GM19328 (cell line): ENCODE measurements at regions not wholly inside any gene's neighbourhood (a gene's known extent, or its start where the extent isn't known, plus 50 kb on each side); places are given as distances from the start of the nearest gene placed in this dataset.

ENCODE experiments used
- ATAC-seq: cut with Tn5 transposase; IDR thresholded peaks from one replicate; pipeline ENCODE4 v1.9.1; 2021; ENCODE audit warnings: mild to moderate bottlenecking, moderate library complexity; ENCODE audit not compliant: unreplicated experiment

DNA sequence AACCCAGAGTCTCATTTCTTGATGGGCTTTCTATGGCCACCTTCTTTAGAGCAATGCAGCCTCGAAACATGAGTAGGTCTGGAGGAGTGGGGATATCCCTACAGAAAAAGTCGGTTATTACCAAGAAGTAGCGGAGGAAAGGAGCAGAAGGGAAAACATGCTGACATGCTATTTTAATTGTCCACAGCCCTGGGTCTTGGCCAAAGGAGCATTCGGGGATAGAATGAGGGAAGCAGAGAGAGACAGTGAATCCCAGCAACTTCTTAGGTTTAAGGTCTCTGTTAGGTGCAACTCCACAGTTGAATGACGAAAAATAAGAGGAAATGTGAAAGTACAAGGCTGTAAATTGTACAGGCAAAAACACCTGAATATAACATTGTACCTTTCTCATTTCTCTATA lies 506.7 kb upstream of the CDH18 start:
- no peak for ATAC-seq

DNA sequence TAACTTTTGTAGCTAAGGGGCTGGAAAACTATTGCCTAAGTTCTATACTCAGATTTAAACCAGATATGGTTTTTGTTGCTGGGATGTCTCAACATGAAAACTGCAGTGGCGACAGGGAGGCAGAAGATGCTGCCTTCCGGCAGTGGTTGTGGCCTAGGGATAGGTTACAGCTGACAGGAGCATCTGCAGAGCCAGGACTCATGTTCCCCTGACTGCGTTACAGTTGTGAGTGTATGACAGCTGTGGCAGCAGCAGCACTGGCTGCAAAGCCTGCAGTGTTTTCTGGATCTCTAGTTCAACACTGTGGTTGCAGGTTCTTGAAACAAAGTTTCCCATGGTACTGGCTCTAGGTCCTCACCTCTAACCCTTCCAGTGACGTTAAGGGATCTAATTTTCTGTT lies 498.8 kb upstream of the CDH18 start:
- no peak for ATAC-seq

DNA sequence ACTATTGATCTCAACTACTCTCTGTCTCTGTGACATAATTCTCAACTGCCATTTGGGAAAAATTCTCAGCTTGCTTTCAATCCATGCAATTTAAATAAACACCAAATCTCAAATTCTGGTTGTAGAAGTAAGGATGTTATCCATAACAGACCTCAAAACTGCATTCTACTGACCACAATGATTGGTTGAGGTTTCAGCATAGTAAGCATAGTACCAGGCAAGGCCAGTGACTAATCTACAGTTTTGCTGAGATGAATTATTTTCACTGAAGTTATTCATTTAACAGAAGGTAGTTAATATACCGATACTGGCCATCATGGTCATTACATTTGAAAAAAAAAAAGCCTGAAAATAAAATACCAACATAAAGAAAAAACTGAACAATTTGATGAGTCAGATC lies 488.0 kb upstream of the CDH18 start:
- no peak for ATAC-seq

DNA sequence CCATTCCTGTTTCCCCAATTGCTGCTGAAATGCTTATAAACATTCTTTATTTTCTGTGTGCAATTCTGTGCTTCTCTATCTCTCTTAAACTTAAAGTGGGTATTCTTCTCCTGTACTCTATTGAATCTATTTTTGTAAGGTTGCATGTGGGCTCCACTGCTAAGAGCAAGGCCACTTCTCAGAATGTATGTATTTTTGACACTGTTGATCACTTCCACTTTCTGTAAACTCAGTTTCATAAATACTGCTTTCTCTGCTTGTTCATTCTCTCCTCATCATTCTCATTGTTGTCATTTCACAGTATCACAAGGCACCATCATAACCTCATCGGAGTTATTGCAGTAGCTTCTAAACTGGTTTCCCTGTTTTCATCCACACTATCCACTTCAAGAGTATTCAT lies 483.0 kb upstream of the CDH18 start:
- ATAC-seq, result no peak

DNA sequence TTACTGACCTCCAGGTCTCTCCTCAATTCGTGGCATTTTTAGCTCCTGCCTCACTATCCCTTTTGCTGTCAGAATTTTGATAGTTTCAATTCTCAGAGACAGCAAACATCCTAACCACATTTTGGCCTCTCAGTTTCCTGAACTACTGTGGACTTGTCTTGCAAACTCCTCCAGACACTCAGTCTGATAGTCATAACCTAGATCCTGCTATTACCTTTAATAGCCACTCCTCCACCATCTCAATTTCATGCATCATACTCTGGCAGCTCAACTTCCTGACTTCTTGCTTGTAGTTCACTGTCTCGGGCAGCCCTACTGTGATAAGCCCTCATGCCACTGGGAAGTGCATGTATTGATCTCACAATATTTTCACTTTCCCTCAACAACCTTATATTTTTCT lies 481.8 kb upstream of the CDH18 start:
- no peak for ATAC-seq

DNA sequence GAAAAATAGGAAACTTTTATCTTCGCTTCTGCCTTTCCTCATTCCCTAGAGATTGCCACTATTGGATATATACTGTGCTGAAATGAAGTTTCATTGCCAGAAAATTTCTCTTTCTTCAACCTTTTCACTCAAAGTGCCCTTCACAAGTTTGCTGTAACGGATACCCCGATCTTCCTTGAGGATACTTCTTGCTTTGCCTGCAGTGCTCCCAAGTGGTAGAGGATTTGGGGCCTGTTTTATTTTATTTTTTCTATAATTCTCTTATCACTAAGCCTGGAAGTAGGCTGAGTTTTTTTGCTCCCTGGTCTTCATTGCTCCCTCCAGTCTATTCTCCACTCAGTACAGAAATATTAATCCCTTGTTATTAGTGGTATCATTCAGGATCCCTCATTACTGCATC lies 481.4 kb upstream of the CDH18 start:
- no peak for ATAC-seq

DNA sequence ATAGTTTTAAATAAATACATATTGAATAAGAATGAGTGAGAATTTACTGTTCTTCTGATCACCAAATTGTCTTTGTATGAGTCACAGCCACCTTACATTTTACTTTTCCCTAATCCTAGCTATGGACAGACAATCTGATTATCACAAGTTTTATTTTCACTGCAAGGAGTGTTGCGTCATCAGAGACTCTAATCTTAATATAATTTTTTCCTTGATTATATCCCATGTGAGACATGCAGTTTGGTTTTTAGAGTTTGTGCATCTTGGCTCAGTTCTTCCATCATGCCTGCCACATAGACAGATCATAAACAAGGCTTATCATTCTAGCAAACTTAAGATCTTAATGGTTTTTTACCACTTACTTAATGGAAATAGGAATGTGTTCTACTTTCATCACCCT lies 478.5 kb upstream of the CDH18 start:
- ATAC-seq, result no peak

DNA sequence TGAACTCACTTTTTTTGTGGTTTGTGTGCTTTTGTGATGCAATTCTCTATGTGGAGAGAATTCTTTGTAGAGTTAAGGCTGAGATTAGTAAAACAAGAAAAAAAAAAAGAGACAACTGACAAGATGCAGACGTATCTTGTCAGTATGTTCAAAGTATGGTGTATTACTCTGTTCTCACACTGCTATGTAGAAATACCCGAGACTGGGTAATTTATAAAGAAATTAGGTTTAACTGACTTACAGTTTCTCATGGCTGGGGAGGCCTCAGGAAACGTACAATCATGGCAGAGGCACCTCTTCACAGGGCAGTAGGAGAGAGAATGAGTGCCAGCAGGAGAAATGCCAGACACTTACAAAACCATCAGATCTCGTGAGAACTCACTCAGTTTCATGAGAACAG lies 475.2 kb upstream of the CDH18 start:
- ATAC-seq, result no peak

DNA sequence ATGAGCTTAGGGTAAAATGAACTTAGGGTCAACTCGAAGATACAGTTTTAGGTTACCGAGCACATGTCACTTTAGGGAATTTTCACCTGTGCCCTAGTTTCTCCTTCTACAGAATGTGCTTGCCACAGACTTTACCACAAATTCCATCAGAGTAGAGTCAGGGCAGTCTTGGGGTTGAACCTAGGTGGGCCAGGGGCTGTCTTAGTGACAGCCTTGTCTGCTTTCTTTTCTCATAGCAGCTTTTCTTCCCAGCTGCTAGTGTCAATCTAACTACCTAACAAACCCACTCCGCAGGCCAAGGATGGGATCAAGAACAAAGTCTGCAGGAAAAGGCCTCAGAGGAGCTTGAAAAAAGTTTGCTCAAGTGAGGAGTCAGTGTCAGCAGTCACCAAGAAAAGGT lies 458.1 kb upstream of the CDH18 start:
- ATAC-seq, result no peak

DNA sequence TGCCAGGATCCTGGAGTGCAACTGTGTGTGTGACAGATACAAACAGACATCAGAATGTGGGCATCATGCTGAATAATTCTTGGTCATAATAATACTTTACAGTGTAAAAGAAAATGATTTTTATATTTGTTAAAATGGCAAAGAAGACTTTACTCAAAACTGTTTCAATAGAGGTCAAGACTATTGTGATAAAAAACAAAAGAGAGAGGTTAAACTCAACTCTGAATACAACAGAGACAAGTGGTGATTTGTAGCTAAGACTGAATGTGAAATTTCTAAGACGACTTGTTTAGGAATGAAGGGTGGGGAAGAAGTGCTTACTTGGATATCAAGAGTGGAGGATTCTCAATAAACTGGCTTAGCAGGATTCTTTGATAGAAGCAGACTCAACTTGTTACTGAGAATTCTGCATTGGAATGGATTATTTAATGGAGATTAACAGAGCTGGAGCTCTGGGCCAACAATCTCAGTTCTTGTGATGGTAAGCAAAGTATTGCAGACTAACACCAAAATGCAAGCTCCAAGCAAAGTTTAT lies 457.4 kb upstream of the CDH18 start:
- no peak for ATAC-seq

DNA sequence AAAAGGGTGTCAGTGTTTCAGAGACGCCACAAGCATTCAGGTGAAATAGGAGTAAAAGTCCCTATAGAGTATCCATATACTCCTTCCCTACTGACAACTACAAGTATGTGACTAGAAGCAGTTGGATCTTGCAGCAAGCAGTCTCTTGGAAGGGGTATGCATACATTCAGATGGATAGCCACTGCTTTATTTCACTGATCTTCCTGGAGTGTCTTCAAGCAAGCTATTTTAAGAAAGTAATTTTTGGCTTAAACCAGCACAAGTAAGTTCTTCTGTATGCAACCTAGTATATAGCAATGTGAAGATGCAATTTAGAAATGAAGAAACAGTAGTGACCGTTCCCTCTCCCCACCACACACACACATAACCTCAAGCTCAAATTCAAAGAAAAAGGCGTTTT lies 446.8 kb upstream of the CDH18 start:
- no peak for ATAC-seq

DNA sequence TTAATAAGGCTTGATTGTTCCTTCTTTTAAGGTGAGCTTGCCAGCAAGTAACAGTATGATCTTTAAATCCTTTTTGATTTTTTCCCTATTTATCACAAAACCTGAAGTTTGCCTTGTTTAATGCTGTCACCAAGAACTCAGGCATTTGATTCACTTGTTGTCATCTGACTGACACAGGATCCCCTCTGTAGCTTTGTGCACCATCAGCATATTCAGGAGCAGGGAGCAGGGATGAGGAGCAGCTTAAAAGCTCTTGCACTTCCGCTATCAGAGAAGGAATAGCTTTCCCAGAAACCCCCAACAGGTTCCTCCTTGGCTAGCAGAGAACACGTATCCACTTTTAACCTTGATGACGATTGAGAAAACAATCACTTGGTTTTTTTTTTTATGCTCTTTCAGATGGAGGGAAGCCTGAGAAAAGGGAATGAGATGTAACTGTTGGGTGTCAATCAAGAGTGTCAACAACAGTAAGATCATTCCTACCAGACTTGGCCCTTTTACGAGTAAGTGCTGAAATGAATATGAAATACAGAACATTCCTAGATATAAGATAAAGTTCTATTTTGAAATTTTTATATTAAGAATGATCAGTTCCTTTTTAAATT lies 433.1 kb upstream of the CDH18 start:
- no peak for ATAC-seq
